Stimulated activated CD4-positive, alpha-beta T cell treated with anti-CD3 and anti-CD28 coated beads, Interleukin-15, amount 100 ng/mL, for 48 hours (primary cell): ENCODE measurements at regions not wholly inside any gene's neighbourhood (a gene's known extent, or its start where the extent isn't known, plus 50 kb on each side); places are given as distances from the start of the nearest gene placed in this dataset.
"Not testable (repeated sequence)": the region's sequence is repeated elsewhere in the genome, so short reads cannot be mapped to it uniquely, and the experiment has no call there.

ENCODE experiments used
- DNase-seq, 2 donors: peaks; one replicate each; pipeline ENCODE4 v3.0.0-alpha.2; 2020; ENCODE audit warnings: low read depth in 2 of 2

GRCh38 chr6:4334158-4334740 lies 198.9 kb upstream of the ECI2 start:
- not testable (repeated sequence) for DNase-seq

DNA sequence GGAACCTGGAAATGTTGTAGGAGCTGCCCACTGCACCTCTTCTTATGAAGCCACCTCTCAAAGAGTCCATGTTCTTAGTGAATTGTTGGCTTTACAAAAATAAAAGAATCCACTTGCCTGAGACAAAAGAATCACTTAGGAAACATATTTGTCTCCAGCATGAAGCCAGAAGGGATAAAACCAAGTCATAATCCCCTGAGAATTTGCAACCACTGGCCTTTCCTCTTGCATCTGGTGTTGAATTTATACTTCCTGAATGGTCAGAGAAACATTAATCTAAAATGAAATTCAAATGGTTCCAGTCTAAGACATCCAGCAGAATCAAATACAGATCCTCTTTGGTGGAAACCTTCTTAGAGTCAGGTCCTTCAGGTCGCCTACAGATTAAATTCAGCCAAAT lies 192.5 kb upstream of the ECI2 start:
- DNase-seq = no peak

DNA sequence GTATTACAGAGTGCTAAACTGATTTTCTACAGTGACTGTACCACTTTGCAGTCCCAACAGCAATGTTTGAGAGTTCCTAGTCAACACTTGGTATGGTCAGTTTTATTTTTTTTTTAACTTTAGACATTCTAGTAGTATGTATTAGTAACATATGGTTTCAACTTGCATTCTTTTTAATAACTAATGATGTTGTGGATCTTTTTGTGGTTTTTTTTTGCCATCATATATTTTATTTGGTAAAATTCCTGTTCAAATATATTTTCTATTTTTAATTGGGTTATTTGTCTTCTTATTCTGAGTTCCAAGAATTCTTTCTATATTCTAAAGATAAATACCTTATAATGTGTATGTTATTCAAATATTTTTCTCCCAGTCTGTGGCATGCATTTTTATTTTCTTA lies 189.4 kb upstream of the ECI2 start:
- no peak for DNase-seq

DNA sequence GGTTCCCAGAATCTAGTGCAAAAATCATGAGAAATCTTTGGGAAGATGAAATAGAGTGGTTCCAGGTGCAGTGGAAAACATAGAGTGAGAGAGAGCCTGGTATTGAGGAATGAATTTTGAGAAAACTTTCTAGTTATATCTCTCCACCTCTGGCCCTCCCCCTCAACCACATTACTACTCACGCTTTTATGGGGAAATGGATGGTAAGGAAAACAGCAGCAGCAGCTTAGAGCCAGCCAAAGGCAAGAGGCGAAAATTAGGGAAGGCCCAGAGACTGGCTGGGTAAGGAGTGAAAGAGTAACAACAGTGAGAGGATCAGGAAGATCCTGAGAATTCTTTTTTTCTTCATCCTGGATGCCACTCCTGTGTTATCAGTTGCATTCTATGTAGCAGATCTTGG lies 187.9 kb upstream of the ECI2 start:
- no peak for DNase-seq

- no peak for DNase-seq
Measured at GRCh38 chr6:4322846-4323309, 187.5 kb upstream of the ECI2 start.

DNA sequence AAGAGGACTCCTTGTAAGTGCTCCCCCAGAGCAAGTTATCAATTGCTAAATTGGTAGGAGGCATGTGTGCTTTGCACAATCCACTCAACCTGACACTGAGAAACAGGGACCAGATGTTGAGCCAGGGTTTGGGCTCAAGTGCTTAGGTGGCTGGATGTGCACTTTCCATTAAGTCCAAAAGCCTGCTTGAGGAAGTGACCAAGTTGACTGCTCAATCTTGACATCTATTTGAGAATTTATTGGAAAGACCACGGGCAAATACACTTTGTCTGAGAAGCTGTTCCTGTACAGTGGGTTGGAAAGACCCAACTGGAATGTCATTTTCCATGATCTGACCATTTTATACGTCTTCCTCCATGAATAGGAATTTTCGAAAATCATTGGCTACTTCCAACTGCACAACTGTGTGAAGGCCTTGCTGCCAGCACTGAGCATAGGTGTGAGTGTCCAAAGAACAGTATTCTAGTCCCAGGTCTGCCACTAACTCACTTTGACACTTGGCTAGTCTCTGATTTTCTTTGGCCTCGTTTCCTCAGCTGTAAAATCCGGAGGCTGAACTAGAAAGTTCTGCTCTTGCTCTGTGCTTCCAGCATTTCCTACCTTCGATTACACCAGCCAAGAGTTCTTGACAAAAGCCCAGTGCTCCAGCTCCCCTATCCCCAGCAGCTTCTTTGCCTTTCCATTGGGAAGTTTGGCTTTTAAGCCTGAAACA lies 186.9 kb upstream of the ECI2 start:
- no peak for DNase-seq

- DNase-seq = no peak
Measured at GRCh38 chr6:4320860-4321259, 185.5 kb upstream of the ECI2 start.

- no peak for DNase-seq
Measured at GRCh38 chr6:4319981-4320683, 184.8 kb upstream of the ECI2 start.

- DNase-seq = no peak
Measured at GRCh38 chr6:4318321-4318720, 182.9 kb upstream of the ECI2 start.

- DNase-seq = no peak
Measured at GRCh38 chr6:4316867-4317400, 181.6 kb upstream of the ECI2 start.

DNA sequence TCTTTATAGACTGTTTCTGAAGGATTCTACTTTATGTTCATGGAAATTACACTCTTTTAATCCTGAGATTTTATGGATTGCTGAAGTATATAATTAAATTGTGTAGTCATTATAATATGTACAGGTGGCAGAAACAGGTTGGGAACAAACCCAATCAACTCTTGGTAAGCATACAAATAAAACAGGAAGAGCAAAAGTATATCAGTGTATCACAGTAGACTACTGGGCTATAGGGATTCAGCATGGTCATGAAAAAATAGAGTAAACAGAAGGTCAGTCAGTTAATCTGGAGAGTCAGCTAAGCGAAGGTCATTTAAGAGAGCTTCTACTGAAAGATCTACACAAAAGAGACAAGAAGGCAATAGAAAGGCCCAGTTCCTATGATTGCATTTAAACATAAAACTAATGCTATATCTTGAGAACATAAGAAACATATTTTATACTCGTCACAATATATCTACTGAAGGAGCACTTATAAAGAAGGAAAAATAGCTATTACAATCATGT lies 178.9 kb upstream of the ECI2 start:
- no peak for DNase-seq

- no peak for DNase-seq
Measured at GRCh38 chr6:4313044-4313686, 177.8 kb upstream of the ECI2 start.

- DNase-seq = no peak
Measured at GRCh38 chr6:4311976-4312860, 176.8 kb upstream of the ECI2 start.

- no peak for DNase-seq
Measured at GRCh38 chr6:4309540-4309939, 174.2 kb upstream of the ECI2 start.

DNA sequence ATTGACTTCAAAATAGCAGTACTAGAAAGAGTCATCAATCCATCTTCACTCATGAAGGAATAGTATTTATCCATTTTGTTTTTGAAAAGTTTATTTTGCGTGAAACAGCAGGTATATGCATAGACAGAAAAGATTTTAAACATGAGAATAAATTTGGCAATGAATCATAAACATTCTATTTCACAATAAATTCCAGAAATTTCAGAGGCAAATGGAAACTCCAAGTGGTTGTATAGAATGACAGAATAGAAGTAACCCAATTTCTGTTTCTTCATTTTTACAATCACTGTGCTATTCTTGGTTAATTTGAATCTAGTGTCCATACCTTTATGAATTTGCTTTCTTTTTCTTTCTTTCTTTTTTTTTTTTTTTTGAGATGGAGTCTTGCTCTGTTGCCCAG lies 173.0 kb upstream of the ECI2 start:
- no peak for DNase-seq

- no peak for DNase-seq
Measured at GRCh38 chr6:4304927-4305455, 169.6 kb upstream of the ECI2 start.

- DNase-seq = no peak
Measured at GRCh38 chr6:4303638-4304037, 168.3 kb upstream of the ECI2 start.

DNA sequence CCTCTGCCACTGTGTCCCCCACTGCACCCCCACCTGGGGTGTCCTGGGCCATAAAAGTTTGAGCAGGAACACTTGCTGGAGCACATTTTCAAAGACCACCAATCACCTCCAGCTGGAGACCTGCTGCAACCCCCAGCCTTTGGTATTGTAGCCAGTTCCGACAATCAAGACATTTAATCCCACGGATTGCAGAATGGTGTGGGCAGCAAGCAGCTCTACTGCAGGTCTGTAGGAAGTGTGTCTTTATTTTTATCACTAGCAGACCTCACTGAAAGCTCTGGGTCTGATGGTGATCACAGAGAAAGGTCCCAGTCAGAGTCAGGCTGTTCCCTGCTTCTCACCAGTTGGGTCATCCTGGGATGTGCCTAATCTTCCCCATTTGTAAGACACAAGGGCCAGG lies 167.1 kb upstream of the ECI2 start:
- no peak for DNase-seq

GRCh38 chr6:4301871-4302270 lies 166.5 kb upstream of the ECI2 start:
- DNase-seq = no peak

DNA sequence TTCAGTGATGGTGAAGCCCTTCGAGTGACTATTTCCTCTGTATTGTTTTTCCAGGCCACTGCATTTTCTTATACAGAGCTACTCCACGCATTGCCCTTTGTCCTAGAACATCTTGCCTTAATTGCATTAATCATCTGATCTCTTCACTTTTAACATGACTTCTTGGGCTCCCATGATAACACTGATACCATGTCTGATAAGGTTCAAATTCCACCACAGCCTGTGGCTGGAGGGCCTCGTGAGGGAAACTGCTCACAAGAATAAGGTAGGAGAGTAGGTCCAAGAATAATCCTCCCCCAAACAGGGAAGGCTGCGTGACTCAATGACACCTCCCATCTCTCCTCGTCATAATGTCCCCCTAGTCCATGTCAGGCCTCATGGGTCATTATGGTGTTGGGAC lies 165.5 kb upstream of the ECI2 start:
- DNase-seq = no peak

GRCh38 chr6:4299476-4299875 lies 164.1 kb upstream of the ECI2 start:
- no peak for DNase-seq
